Small intestine (tissue), 7 donors: ENCODE measurements at regions not wholly inside any gene's neighbourhood (a gene's known extent, or its start where the extent isn't known, plus 50 kb on each side); places are given as distances from the start of the nearest gene placed in this dataset.

Source experiments
- DNase-seq, 2 donors: peaks; one replicate each; pipeline versions ENCODE4 v3.0.0 to v3.0.0-alpha.2; 2013
- FAIRE-seq: peaks from 2 replicates; lab custom pipeline; 2012; peaks lifted over from hg19 to GRCh38; lab: Jason Lieb, UNC
- H3K27ac ChIP-seq, 3 donors: one replicate each; pipeline ENCODE4 v1.5.1; 2013; ENCODE audit warnings: low read length in 2 of 3, mild to moderate bottlenecking in 2 of 3, control low read depth in 1 of 3, inconsistent platforms in 1 of 3, low read depth in 1 of 3, moderate library complexity in 1 of 3
- H3K27me3 ChIP-seq, 3 donors: one replicate each; pipeline ENCODE4 v1.6.1; 2013; ENCODE audit warnings: low read length in 3 of 3, inconsistent platforms in 1 of 3; ENCODE audit not compliant: control insufficient read depth in 3 of 3, insufficient read depth in 3 of 3
- H3K36me3 ChIP-seq, 3 donors: one replicate each; pipeline ENCODE4 v1.6.1; 2013; ENCODE audit warnings: low read length in 3 of 3, inconsistent platforms in 1 of 3, low read depth in 1 of 3, mild to moderate bottlenecking in 1 of 3, moderate library complexity in 1 of 3; ENCODE audit not compliant: control insufficient read depth in 3 of 3, insufficient read depth in 2 of 3
- H3K4me1 ChIP-seq, 3 donors: one replicate each; pipeline ENCODE4 v1.6.1; 2013; ENCODE audit warnings: low read length in 2 of 3, inconsistent platforms in 1 of 3, low read depth in 1 of 3, mild to moderate bottlenecking in 1 of 3, moderate library complexity in 1 of 3; ENCODE audit not compliant: control insufficient read depth in 3 of 3, insufficient read depth in 2 of 3
- H3K4me3 ChIP-seq, 3 donors: one replicate each; pipeline ENCODE4 v1.5.1; 2013; ENCODE audit warnings: low read length in 3 of 3, control low read depth in 1 of 3, inconsistent platforms in 1 of 3, low read depth in 1 of 3, mild to moderate bottlenecking in 1 of 3, moderate library complexity in 1 of 3
- H3K9me3 ChIP-seq, 2 donors: one replicate each; pipeline ENCODE4 v1.6.1; 2013; ENCODE audit warnings: low read depth in 1 of 2, low read length in 1 of 2; ENCODE audit not compliant: control insufficient read depth in 2 of 2, insufficient read depth in 1 of 2
- WGBS, 3 donors: extraction: QIAGEN DNeasy Blood & Tissue Kit; methylation state at CpG; one replicate each; pipeline ENCODE4 v1.1.7; 2013; 5-methylcytosine and 5-hydroxymethylcytosine counted together
- donor health status: healthy with polysubstance abuse.
- donor health status: control.
- donor health status: control.
- donor health status: Bipolar disorder and iron deficiency.
- donor health status: healthy.

- 85 to 89% (median 86%) methylated on average over 7 of the region's 7 CpGs for WGBS, 3 donors
- H3K4me3 ChIP-seq: no peak overlapping the region
- H3K27me3 ChIP-seq: peaks cover 0 to 37% (median 0%) of the 10 kb centered on the region in 3 donors
- DNase-seq (no peak), FAIRE-seq (no peak)
- H3K36me3 ChIP-seq: no peaks in the 10 kb centered on the region
- H3K27ac ChIP-seq: no peak overlapping the region
- no peaks in the 10 kb centered on the region for H3K9me3 ChIP-seq
- peaks cover 0 to 5% (median 0%) of the 10 kb centered on the region in 3 donors for H3K4me1 ChIP-seq
Measured at GRCh38 chr2:120878970-120879369, 143.3 kb downstream of the GLI2 start.

GRCh38 chr2:120879431-120880295 is 144.0 kb downstream of the GLI2 start:
- Histone ChIP-seq H3K27me3 (peaks cover 0 to 42% (median 0%) of the 10 kb centered on the region in 3 donors), H3K36me3 (no peaks in the 10 kb centered on the region), H3K4me1 (peaks cover 0 to 5% (median 0%) of the 10 kb centered on the region in 3 donors), H3K9me3 (no peaks in the 10 kb centered on the region), H3K4me3 (no peak overlapping the region), H3K27ac (no peak overlapping the region)
- no peak for DNase-seq
- 66 to 71% (median 70%) methylated on average over 24 of the region's 24 CpGs for WGBS, 3 donors
- no peak for FAIRE-seq

- 42 to 61% (median 55%) methylated on average over 7 of the region's 7 CpGs for WGBS, 3 donors
- Histone ChIP-seq H3K36me3 (no peaks in the 10 kb centered on the region), H3K4me3 (no peak overlapping the region), H3K9me3 (no peaks in the 10 kb centered on the region), H3K4me1 (no peaks in the 10 kb centered on the region), H3K27me3 (peaks cover 0 to 36% (median 0%) of the 10 kb centered on the region in 3 donors), H3K27ac (no peak overlapping the region)
- FAIRE-seq (no peak), DNase-seq (no peak)
Measured at GRCh38 chr2:120880381-120880780, 144.7 kb downstream of the GLI2 start.

DNA sequence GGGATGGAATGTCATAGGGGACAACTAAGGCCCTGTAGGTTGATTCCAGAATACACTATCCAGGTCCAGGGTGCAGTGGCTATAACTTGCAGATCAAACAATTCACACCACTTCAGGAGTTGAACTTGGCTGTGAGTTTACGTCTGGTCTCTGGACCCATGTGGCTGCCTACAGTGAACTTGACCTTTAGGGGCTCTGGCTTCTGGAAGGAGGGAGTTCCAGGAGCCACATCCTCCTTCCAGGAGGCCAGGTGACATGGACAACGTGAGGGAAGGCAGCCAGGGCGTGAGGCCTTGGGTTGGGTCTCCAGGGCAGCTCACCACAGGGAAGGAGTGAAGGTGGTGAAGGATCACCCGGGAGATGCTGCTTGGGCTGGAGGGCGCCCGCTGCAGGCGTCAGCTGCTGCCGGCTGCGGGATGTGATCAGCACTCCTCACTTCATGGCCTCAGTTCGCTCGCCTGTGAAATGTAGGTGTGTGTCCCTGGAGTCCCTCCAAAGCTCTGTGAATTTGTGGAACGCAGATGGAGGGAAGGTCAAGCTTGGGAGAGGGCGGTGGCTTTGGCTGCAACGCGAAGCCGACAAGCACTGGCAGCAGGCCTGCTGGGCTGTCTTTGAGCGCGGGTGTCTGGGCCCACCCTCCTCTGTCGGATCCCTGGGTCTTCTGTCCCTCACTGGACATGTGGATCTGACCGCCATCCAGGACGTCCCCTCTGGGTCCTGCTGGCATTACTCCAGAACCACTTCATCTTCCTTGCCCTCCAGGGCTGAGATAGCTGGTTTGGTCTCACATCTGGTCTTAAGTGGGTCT is 146.5 kb downstream of the GLI2 start:
- no peaks in the 10 kb centered on the region for H3K4me1 ChIP-seq
- no peak for DNase-seq
- FAIRE-seq: no peak
- 68 to 74% (median 68%) methylated on average over 21 of the region's 21 CpGs for WGBS, 3 donors
- H3K27ac ChIP-seq: no peak overlapping the region
- H3K27me3 ChIP-seq: peaks cover 0 to 33% (median 0%) of the 10 kb centered on the region in 3 donors
- H3K4me3 ChIP-seq: no peak overlapping the region
- H3K9me3 ChIP-seq: no peaks in the 10 kb centered on the region
- H3K36me3 ChIP-seq: no peaks in the 10 kb centered on the region

DNA sequence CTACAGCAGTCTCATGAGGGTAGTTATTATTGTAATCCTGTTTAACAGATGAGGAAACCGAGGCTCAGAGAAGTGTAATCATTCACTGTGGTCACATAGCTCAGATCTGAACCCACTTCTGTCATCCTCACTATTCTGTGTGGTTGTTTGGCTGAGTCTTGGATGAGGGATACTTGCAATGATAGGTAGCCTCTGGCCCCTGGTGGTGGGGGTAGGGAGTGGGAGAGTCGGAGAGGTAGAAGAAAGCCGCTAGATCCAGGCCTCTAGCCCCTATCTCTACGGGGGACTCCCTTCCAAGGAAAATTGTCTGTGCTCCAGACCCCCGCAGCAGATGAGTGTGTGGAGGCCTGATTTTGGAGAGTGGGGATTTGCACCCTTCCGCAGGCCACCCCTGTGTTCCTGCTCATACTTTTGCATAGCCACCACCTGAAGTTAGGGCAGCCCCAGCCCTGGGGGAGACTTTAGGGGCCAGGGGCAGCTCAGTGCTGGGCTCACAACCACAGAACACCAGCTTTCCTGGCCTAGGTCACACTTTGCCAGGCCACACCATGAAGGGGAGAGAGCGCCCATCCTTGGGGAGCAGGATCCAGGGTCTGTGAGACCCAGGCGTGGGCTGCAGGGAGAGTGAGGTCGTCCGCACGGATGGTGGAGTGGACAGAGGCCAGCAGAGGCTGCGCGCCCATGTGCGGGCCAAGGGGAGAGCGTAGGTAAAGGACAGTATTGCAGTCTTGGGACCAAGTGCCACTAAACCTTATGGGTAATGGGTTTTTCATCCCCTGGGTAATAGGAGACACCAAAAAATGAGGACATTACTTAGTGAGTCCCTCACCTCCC is 148.2 kb downstream of the GLI2 start:
- Histone ChIP-seq H3K27me3 (peaks cover 0 to 47% (median 0%) of the 10 kb centered on the region in 3 donors), H3K4me3 (no peak overlapping the region), H3K36me3 (no peaks in the 10 kb centered on the region), H3K27ac (no peak overlapping the region), H3K9me3 (no peaks in the 10 kb centered on the region), H3K4me1 (no peaks in the 10 kb centered on the region)
- WGBS, 3 donors: 85 to 90% (median 87%) methylated on average over 15 of the region's 15 CpGs
- FAIRE-seq: no peak
- DNase-seq: no peak

DNA sequence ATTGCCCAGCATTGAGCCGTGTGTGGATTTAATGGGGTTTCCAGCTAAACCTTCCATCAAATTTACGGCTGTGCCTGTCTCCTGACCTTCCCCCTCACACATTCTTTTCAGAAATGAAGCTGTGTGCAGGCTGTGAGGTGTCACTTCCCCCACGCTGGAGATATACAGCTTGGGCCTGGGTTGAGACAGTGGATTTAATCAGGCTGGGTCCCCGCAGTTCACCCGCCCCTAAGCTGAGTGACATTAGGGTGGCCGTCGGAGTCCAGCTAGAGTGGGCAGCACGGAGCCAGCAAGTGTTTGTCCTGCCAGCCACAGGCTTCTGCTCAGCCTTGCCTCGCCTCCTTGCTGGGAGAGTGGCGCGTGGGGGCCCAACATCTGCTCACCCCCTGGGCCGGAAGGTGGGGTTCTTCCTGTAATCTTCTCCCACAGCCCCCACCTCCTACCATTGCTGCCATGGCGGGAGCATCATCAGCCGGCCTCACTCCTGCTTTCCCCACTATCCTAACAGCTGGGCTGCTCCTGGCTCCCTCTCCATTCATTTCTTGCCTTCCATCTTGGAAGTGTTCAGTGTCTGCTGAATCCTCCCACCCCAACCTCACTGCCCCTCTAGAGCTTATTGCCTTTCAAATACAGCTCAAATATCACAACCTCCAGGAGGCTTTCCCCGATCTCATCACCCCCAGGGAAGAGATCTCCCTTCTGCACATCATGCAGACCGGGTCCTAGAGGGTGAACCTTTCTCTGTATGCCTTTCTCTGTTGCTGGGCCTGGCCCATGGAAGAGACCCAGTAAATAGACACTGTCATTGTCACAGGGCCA is 149.0 kb downstream of the GLI2 start:
- Histone ChIP-seq H3K27me3 (peaks cover 0 to 44% (median 0%) of the 10 kb centered on the region in 3 donors), H3K4me1 (no peaks in the 10 kb centered on the region), H3K9me3 (no peaks in the 10 kb centered on the region), H3K36me3 (no peaks in the 10 kb centered on the region), H3K27ac (no peak overlapping the region), H3K4me3 (no peak overlapping the region)
- FAIRE-seq: no peak
- WGBS, 3 donors: 86 to 90% (median 90%) methylated on average over 16 of the region's 16 CpGs
- no peak for DNase-seq

DNA sequence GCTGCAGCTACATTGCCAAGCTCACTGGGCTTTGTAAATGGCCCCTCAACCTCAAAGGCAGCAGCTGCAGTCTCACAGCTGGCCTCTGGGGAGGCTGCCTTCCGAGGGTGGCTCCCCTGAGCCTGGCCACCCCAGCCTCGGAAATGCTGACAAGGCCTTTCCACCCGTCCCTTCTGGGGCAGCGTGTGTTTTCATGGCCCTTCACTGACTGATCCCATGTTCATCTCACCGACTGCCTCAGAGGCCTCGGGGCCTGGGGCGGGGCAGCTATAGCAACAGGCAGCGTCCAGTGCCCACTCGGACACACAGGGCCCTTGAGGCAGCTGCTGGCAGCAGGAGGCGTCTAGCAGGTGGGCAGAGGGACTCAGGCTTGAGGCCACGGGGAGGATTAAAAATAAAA is 149.7 kb downstream of the GLI2 start:
- H3K9me3 ChIP-seq: no peaks in the 10 kb centered on the region
- no peaks in the 10 kb centered on the region for H3K4me1 ChIP-seq
- H3K27ac ChIP-seq: no peak overlapping the region
- DNase-seq: no peak
- WGBS, 3 donors: 75 to 80% (median 79%) methylated on average over 11 of the region's 11 CpGs
- no peaks in the 10 kb centered on the region for H3K36me3 ChIP-seq
- H3K4me3 ChIP-seq: no peak overlapping the region
- peaks cover 0 to 44% (median 0%) of the 10 kb centered on the region in 3 donors for H3K27me3 ChIP-seq
- no peak for FAIRE-seq
